H1 (cell line): ENCODE measurements at regions not wholly inside any gene's neighbourhood (a gene's known extent, or its start where the extent isn't known, plus 50 kb on each side); places are given as distances from the start of the nearest gene placed in this dataset.

Source experiments
- CTCF ChIA-PET: fragments of 300-600 bp; sonication (Branson Sonifier 250); formaldehyde crosslinking; loops from one replicate; lab custom pipeline; 2021; ENCODE audit not compliant: partially characterized antibody; lab: Charles Lee
- POLR2A ChIA-PET: fragments of 300-600 bp; sonication (Branson Sonifier 250); formaldehyde crosslinking; loops from one replicate; lab custom pipeline; 2021; ENCODE audit warnings: inconsistent platforms; ENCODE audit not compliant: partially characterized antibody; lab: Charles Lee
- DNase-seq, 2 experiments: peaks; one replicate each; pipeline versions ENCODE4 v3.0.0 to v3.0.0-alpha.2; 2010 to 2022; ENCODE audit warnings: low spot score in 2 of 2, low read depth in 1 of 2, mixed read lengths in 1 of 2
- FAIRE-seq: peaks from 2 replicates; lab custom pipeline; 2011; peaks lifted over from hg19 to GRCh38; lab: Jason Lieb, UNC
- H2AFZ ChIP-seq: 2 replicates; pipeline ENCODE4 v1.8.1; 2012; ENCODE audit warnings: low read length, inconsistent platforms
- H2AK5ac ChIP-seq: 2 replicates; pipeline ENCODE4 v1.6.1; 2013; ENCODE audit warnings: low read depth, low read length
- H2BK120ac ChIP-seq: replicated peaks from 2 replicates; pipeline ENCODE3; 2013; ENCODE audit warnings: low read depth, low read length, inconsistent platforms
- H2BK12ac ChIP-seq: 2 replicates; pipeline ENCODE4 v1.6.1; 2013; ENCODE audit warnings: low read depth, low read length
- H2BK15ac ChIP-seq: 2 replicates; pipeline ENCODE4 v1.6.1; 2013; ENCODE audit warnings: low read length
- H2BK20ac ChIP-seq: 2 replicates; pipeline ENCODE4 v1.6.1; 2013; ENCODE audit warnings: low read length
- H2BK5ac ChIP-seq: 2 replicates; pipeline ENCODE4 v1.6.1; 2013; ENCODE audit warnings: low read depth, low read length
- H3K14ac ChIP-seq: 2 replicates; pipeline ENCODE4 v1.6.1; 2013; ENCODE audit warnings: inconsistent platforms; ENCODE audit not compliant: insufficient read length
- H3K18ac ChIP-seq: 2 replicates; pipeline ENCODE4 v1.6.1; 2013; ENCODE audit warnings: low read length; ENCODE audit errors: extremely low read depth
- H3K23ac ChIP-seq: 2 replicates; pipeline ENCODE4 v1.6.1; 2013; ENCODE audit warnings: inconsistent platforms; ENCODE audit not compliant: insufficient read length
- H3K23me2 ChIP-seq: 2 replicates; pipeline ENCODE4 v1.6.1; 2013; ENCODE audit warnings: low read depth, low read length
- H3K27ac ChIP-seq: 2 replicates; pipeline ENCODE4 v1.6.1; 2011; ENCODE audit warnings: low read depth, low read length, inconsistent platforms
- H3K27me3 ChIP-seq, 4 experiments: replicated peaks in 1 of 4; 1 replicate in 1 of 4; 2 replicates in 3 of 4; pipeline versions ENCODE4 v1.6.1 to v1.8.1; 2011 to 2013; ENCODE audit warnings: low read length in 3 of 4, mild to moderate bottlenecking in 3 of 4, inconsistent platforms in 2 of 4, mixed read lengths in 2 of 4, moderate library complexity in 1 of 4; ENCODE audit not compliant: control insufficient read depth in 3 of 4, insufficient read depth in 3 of 4; ENCODE audit errors: extremely low read depth in 1 of 4
- H3K36me3 ChIP-seq, 4 experiments: 2 replicates each; pipeline versions ENCODE4 v1.6.1 to v1.8.1; 2011 to 2013; ENCODE audit warnings: mild to moderate bottlenecking in 4 of 4, low read length in 3 of 4, moderate library complexity in 2 of 4, control low read depth in 1 of 4, inconsistent platforms in 1 of 4; ENCODE audit not compliant: insufficient read depth in 4 of 4, control insufficient read depth in 2 of 4
- H3K4ac ChIP-seq: replicated peaks from 2 replicates; pipeline ENCODE3; 2013; ENCODE audit warnings: low read length, low read depth, mixed read lengths, inconsistent platforms; ENCODE audit not compliant: insufficient read length
- H3K4me1 ChIP-seq, 4 experiments: replicated peaks in 1 of 4; 1 replicate in 1 of 4; 2 replicates in 3 of 4; pipeline versions ENCODE4 v1.6.1 to v1.8.1; 2011 to 2013; ENCODE audit warnings: low read length in 3 of 4, inconsistent platforms in 2 of 4, mixed read lengths in 1 of 4; ENCODE audit not compliant: insufficient read depth in 4 of 4, control insufficient read depth in 3 of 4
- H3K4me2 ChIP-seq, 2 experiments: 2 replicates each; pipeline versions ENCODE4 v1.6.1 to v1.8.1; 2011 to 2013; ENCODE audit warnings: low read depth in 2 of 2, low read length in 2 of 2, control low read depth in 1 of 2, inconsistent platforms in 1 of 2, mild to moderate bottlenecking in 1 of 2; ENCODE audit not compliant: insufficient read depth in 1 of 2
- H3K4me3 ChIP-seq, 4 experiments: fragments of 200-600, 300-600 bp in 1 of 4; sonication (generic), shearing (Covaris generic), sonication (Bioruptor Twin) in 1 of 4; 2 replicates each; pipeline versions ENCODE4 v1.5.1 to v1.8.1; 2011 to 2016; ENCODE audit warnings: low read length in 4 of 4, low read depth in 3 of 4, control low read depth in 2 of 4, inconsistent platforms in 2 of 4, mild to moderate bottlenecking in 2 of 4, mixed read lengths in 1 of 4, moderate library complexity in 1 of 4; ENCODE audit not compliant: insufficient read depth in 2 of 4; ENCODE audit errors: extremely low read depth in 1 of 4
- H3K56ac ChIP-seq: replicated peaks from 2 replicates; pipeline ENCODE3; 2013; ENCODE audit warnings: low read depth, mild to moderate bottlenecking, mixed read lengths, low read length, inconsistent platforms; ENCODE audit not compliant: insufficient read length
- H3K79me1 ChIP-seq: 2 replicates; pipeline ENCODE4 v1.6.1; 2013; ENCODE audit warnings: low read depth, low read length, control low read depth
- H3K79me2 ChIP-seq, 2 experiments: 2 replicates each; pipeline versions ENCODE4 v1.6.1 to v1.8.1; 2012 to 2013; ENCODE audit warnings: low read length in 2 of 2, mild to moderate bottlenecking in 2 of 2, inconsistent platforms in 1 of 2; ENCODE audit not compliant: insufficient read depth in 2 of 2, control insufficient read depth in 1 of 2
- H3K9ac ChIP-seq, 4 experiments: replicated peaks in 1 of 4; 1 replicate in 1 of 4; 2 replicates in 3 of 4; pipeline versions ENCODE4 v1.6.1 to v1.8.1; 2011 to 2013; ENCODE audit warnings: low read depth in 3 of 4, low read length in 3 of 4, control low read depth in 2 of 4, mild to moderate bottlenecking in 2 of 4, moderate library complexity in 2 of 4, inconsistent platforms in 1 of 4; ENCODE audit errors: extremely low read depth in 1 of 4
- H3K9me3 ChIP-seq, 2 experiments: 2 replicates each; pipeline versions ENCODE4 v1.6.1 to v1.8.1; 2012 to 2013; ENCODE audit warnings: mild to moderate bottlenecking in 2 of 2, moderate library complexity in 2 of 2, control low read depth in 1 of 2, inconsistent platforms in 1 of 2, low read depth in 1 of 2, low read length in 1 of 2, mixed read lengths in 1 of 2; ENCODE audit not compliant: insufficient read depth in 2 of 2
- H4K20me1 ChIP-seq, 2 experiments: replicated peaks in 1 of 2; 2 replicates each; pipeline versions ENCODE3 to v1.8.1; 2011 to 2013; ENCODE audit warnings: inconsistent platforms in 2 of 2, low read length in 2 of 2, mild to moderate bottlenecking in 1 of 2; ENCODE audit not compliant: insufficient read depth in 2 of 2, control insufficient read depth in 1 of 2
- H4K5ac ChIP-seq: 2 replicates; pipeline ENCODE4 v1.6.1; 2013; ENCODE audit warnings: low read length, low read depth, mixed read lengths, inconsistent platforms; ENCODE audit not compliant: insufficient read length
- H4K8ac ChIP-seq: 2 replicates; pipeline ENCODE4 v1.8.0; 2013; ENCODE audit warnings: mild to moderate bottlenecking, moderate library complexity, low read length, inconsistent platforms; ENCODE audit not compliant: insufficient read depth; ENCODE audit errors: extremely low read depth
- H4K91ac ChIP-seq: replicated peaks from 2 replicates; pipeline ENCODE3; 2013; ENCODE audit warnings: low read length, mixed read lengths, inconsistent platforms; ENCODE audit not compliant: insufficient read length
- ATF2 ChIP-seq: IDR thresholded peaks from 2 replicates; pipeline ENCODE4 v1.6.1; 2012; ENCODE audit warnings: low read length, inconsistent platforms
- ATF3 ChIP-seq: IDR thresholded peaks from 2 replicates; pipeline ENCODE4 v1.6.1; 2011; ENCODE audit warnings: low read depth, mild to moderate bottlenecking, low read length; ENCODE audit not compliant: insufficient read depth
- CBX5 ChIP-seq: fragments of 300-800, 300-1000 bp; sonication (generic); IDR thresholded peaks from 2 replicates; pipeline ENCODE4 v1.7.1; 2016; ENCODE audit warnings: antibody characterized with exemption, low read length, low read depth
- CHD1 ChIP-seq: IDR thresholded peaks from 2 replicates; pipeline ENCODE4 v1.6.1; 2012; ENCODE audit warnings: low read depth, low read length, improper control_type of control experiment
- CTBP2 ChIP-seq: IDR thresholded peaks from 2 replicates; pipeline ENCODE4 v1.7.0; 2011; ENCODE audit warnings: borderline replicate concordance, mild to moderate bottlenecking, moderate library complexity, mixed read lengths, low read length; ENCODE audit not compliant: insufficient read depth, insufficient read length
- HDAC6 ChIP-seq: IDR thresholded peaks from one replicate; pipeline ENCODE4 v1.7.1; 2012; ENCODE audit warnings: low read depth, mild to moderate bottlenecking, inconsistent platforms, low read length, moderate library complexity
- RNF2 ChIP-seq: fragments of 200-900, 300-1000 bp; sonication (generic); IDR thresholded peaks from 2 replicates; pipeline ENCODE4 v1.7.1; 2016; ENCODE audit warnings: borderline replicate concordance, low read depth, mild to moderate bottlenecking, antibody characterized with exemption, low read length; ENCODE audit not compliant: poor library complexity, severe bottlenecking; ENCODE audit errors: missing control alignments
- SIN3A ChIP-seq, 2 experiments: IDR thresholded peaks in 1 of 2; conservative IDR thresholded peaks in 1 of 2; 2 replicates each; pipeline ENCODE4 v1.6.1; 2011 to 2012; ENCODE audit warnings: low read length in 2 of 2, improper control_type of control experiment in 1 of 2, low read depth in 1 of 2, mild to moderate bottlenecking in 1 of 2

- ChIA-PET CTCF (no interaction called here), POLR2A (no interaction called here)
- H2AK5ac ChIP-seq, result no peak overlapping the region
- no peaks in the 10 kb centered on the region for H3K36me3 ChIP-seq
- no peak overlapping the region for H2BK12ac ChIP-seq
- H3K79me1 ChIP-seq, result no peaks in the 10 kb centered on the region
- no peaks in the 10 kb centered on the region for H3K79me2 ChIP-seq
- no peak overlapping the region for H3K4me3 ChIP-seq
- H4K91ac ChIP-seq, result no peak overlapping the region
- no peak overlapping the region for H2BK5ac ChIP-seq
- H2AFZ ChIP-seq, result no peak overlapping the region
- no peak overlapping the region for H3K23ac ChIP-seq
- H3K23me2 ChIP-seq, result no peaks in the 10 kb centered on the region
- no peak overlapping the region for H2BK20ac ChIP-seq
- no peaks in the 10 kb centered on the region for H4K20me1 ChIP-seq
- no peak overlapping the region for H3K27ac ChIP-seq
- no peak overlapping the region for H2BK15ac ChIP-seq
- no peak overlapping the region for H2BK120ac ChIP-seq
- no peaks in the 10 kb centered on the region for H3K27me3 ChIP-seq
- no peak overlapping the region for H3K9ac ChIP-seq
- TF ChIP-seq RNF2 (no peak), ATF3 (no peak), CHD1 (no peak), CTBP2 (no peak), HDAC6 (no peak), CBX5 (no peak), ATF2 (no peak), SIN3A (conservative IDR thresholded peaks at IDR 0.05 in 1 of 2, IDR thresholded peaks at IDR 0.05 in 1 of 2; ENCODE audit: low read depth in 1 of 2, low read length in 2 of 2) (no peak)
- no peaks in the 10 kb centered on the region; a peak in 1 of 7 replicates for H3K4me1 ChIP-seq
- H3K56ac ChIP-seq, result no peak overlapping the region
- DNase-seq, result no peak
- H3K18ac ChIP-seq, result no peak overlapping the region
- H3K14ac ChIP-seq, result no peak overlapping the region
- FAIRE-seq, result no peak
- no peak overlapping the region for H3K4ac ChIP-seq
- H4K5ac ChIP-seq, result no peak overlapping the region
- H3K9me3 ChIP-seq, result no peaks in the 10 kb centered on the region
- H3K4me2 ChIP-seq, result no peak overlapping the region
- no peak overlapping the region for H4K8ac ChIP-seq
These were observed 376.6 kb upstream of the KCND2 start for GRCh38 chr7:119896386-119896785.
